OCI-LY3 (cell line): ENCODE measurements at regions not wholly inside any gene's neighbourhood (a gene's known extent, or its start where the extent isn't known, plus 50 kb on each side); places are given as distances from the start of the nearest gene placed in this dataset.

Source experiments
- H2AFZ ChIP-seq: fragments of 200-600, 300-600 bp; shearing (Covaris generic); 2 replicates; pipeline ENCODE4 v1.6.0; 2014; ENCODE audit warnings: antibody characterized with exemption, low read depth, low read length
- H3K27ac ChIP-seq: fragments of 200-600, 300-600 bp; sonication (generic); 2 replicates; pipeline ENCODE4 v1.5.1; 2014; ENCODE audit warnings: mild to moderate bottlenecking, low read length, moderate library complexity, mixed read lengths
- H3K27me3 ChIP-seq: fragments of 200-600, 300-600 bp; sonication (generic); 2 replicates; pipeline ENCODE4 v1.6.1; 2014; ENCODE audit warnings: low read depth, low read length, mixed read lengths
- H3K36me3 ChIP-seq: fragments of 200-600, 300-600 bp; sonication (generic); replicated peaks from 2 replicates; pipeline ENCODE3; 2014; ENCODE audit warnings: low read depth, low read length, mixed read lengths
- H3K4me1 ChIP-seq: fragments of 300-600, 200-600 bp; sonication (generic); 2 replicates; pipeline ENCODE4 v1.6.1; 2014; ENCODE audit warnings: low read length, mixed read lengths
- H3K4me2 ChIP-seq: fragments of 200-600, 300-600 bp; sonication (generic); 2 replicates; pipeline ENCODE4 v1.6.1; 2014; ENCODE audit warnings: low read length, mixed read lengths
- H3K4me3 ChIP-seq: fragments of 300-600, 200-600 bp; sonication (generic); 2 replicates; pipeline ENCODE4 v1.5.1; 2014; ENCODE audit warnings: antibody characterized with exemption, mild to moderate bottlenecking, low read length, moderate library complexity
- H3K79me2 ChIP-seq: fragments of 300-600, 200-600 bp; shearing (Covaris generic); 2 replicates; pipeline ENCODE4 v1.6.1; 2014; ENCODE audit warnings: mild to moderate bottlenecking, low read length, mixed read lengths
- H3K9ac ChIP-seq: fragments of 300-600, 200-600 bp; shearing (Covaris generic); 2 replicates; pipeline ENCODE4 v1.6.0; 2014; ENCODE audit warnings: mild to moderate bottlenecking, low read length, moderate library complexity
- H3K9me3 ChIP-seq: fragments of 200-600, 300-600 bp; shearing (Covaris generic); 2 replicates; pipeline ENCODE4 v1.6.1; 2014; ENCODE audit warnings: low read length, mixed read lengths; ENCODE audit not compliant: insufficient read depth
- H4K20me1 ChIP-seq: fragments of 200-600, 300-600 bp; sonication (generic); 2 replicates; pipeline ENCODE4 v1.6.1; 2016; ENCODE audit warnings: low read length, mixed read lengths; ENCODE audit not compliant: insufficient read depth
- CTCF ChIP-seq: fragments of 200-600, 300-600 bp; sonication (generic); IDR thresholded peaks from 2 replicates; pipeline ENCODE4 v1.5.1; 2014; ENCODE audit warnings: antibody characterized with exemption, low read length, low read depth
- EZH2phosphoT487 ChIP-seq: fragments of 200-600 bp; shearing (Covaris generic); IDR thresholded peaks from 2 replicates; pipeline ENCODE4 v1.6.1; 2018; ENCODE audit warnings: antibody characterized with exemption, mixed run types, low read depth

DNA sequence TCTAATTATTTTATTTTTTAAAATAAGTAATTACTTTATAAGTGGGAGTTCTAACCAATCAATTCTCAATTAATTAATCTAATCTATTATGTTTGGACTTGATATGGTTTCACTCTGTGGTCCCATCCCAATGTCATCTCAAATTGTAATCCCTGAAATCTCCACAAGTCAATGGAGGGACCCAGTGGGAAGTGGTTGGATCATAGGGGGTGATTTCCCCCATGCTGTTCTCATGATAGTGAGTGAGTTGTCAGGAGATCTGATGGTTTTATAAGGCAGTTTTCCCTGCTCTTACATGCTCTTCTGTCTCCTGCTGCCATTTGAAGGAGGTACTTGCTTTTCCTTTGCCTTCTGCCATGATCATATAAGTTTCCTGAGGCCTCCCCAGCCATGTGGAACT, 836.1 kb downstream of the GALC start:
- Histone ChIP-seq H4K20me1 (no peaks in the 10 kb centered on the region), H3K4me2 (no peak overlapping the region), H3K4me3 (no peak overlapping the region), H3K9me3 (no peaks in the 10 kb centered on the region), H3K27me3 (no peaks in the 10 kb centered on the region), H3K9ac (no peak overlapping the region), H3K36me3 (no peaks in the 10 kb centered on the region), H2AFZ (no peak overlapping the region), H3K79me2 (no peaks in the 10 kb centered on the region), H3K4me1 (peaks cover 61% of the 10 kb centered on the region), H3K27ac (peak overlapping the region; percentile 90)
- no peak for TF ChIP-seq EZH2phosphoT487
- TF ChIP-seq CTCF = no peak

- Histone ChIP-seq H3K9ac (peak overlapping the region; percentile 55), H3K27ac (peak overlapping the region; percentile 90), H3K4me3 (peak overlapping the region; percentile 67), H2AFZ (peak overlapping the region; percentile 67), H3K27me3 (no peaks in the 10 kb centered on the region), H3K4me2 (peak overlapping the region; percentile 65), H3K36me3 (peaks cover 2% of the 10 kb centered on the region), H3K79me2 (no peaks in the 10 kb centered on the region), H4K20me1 (no peaks in the 10 kb centered on the region), H3K4me1 (peaks cover 64% of the 10 kb centered on the region), H3K9me3 (no peaks in the 10 kb centered on the region)
- TF ChIP-seq CTCF (no peak), EZH2phosphoT487 (no peak)
Measured at GRCh38 chr14:87155856-87156488, 837.0 kb downstream of the GALC start.

GRCh38 chr14:87153901-87154300, 839.1 kb downstream of the GALC start:
- TF ChIP-seq CTCF (no peak), EZH2phosphoT487 (no peak)
- H3K4me3 ChIP-seq = peak overlapping the region; percentile 35
- H3K79me2 ChIP-seq = no peaks in the 10 kb centered on the region
- H3K36me3 ChIP-seq = peaks cover 3% of the 10 kb centered on the region
- no peaks in the 10 kb centered on the region for H3K27me3 ChIP-seq
- peaks cover 64% of the 10 kb centered on the region for H3K4me1 ChIP-seq
- peak overlapping the region; percentile 86 for H3K27ac ChIP-seq
- H3K4me2 ChIP-seq = peak overlapping the region; percentile 63
- H3K9me3 ChIP-seq = no peaks in the 10 kb centered on the region
- H3K9ac ChIP-seq = peak overlapping the region; percentile 22; the same call in 1 of the 2 replicates
- H2AFZ ChIP-seq = no peak overlapping the region
- no peaks in the 10 kb centered on the region for H4K20me1 ChIP-seq

DNA sequence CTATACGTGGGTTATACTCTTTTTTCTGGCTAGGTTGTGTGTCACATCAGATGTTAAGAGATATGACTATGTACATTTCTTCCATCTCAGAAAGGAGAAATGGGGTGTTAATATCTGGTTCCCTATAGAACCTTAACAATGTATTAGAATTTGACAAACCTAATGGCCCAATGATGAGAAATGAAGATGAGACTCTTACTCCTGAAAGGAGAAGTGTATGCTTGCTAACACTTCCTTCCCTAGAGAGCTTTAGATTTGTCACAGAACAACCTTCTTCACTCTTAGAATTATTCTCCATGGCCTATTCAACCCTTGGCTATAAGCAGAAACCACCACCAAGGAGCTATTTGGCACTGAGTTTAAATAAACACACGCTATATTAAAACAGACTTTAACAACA, 839.6 kb downstream of the GALC start:
- H3K27ac ChIP-seq = peak overlapping the region; percentile 86
- no peaks in the 10 kb centered on the region for H4K20me1 ChIP-seq
- peak overlapping the region; percentile 22 for H3K9ac ChIP-seq
- no peaks in the 10 kb centered on the region for H3K79me2 ChIP-seq
- TF ChIP-seq EZH2phosphoT487 (no peak), CTCF (no peak)
- peaks cover 3% of the 10 kb centered on the region for H3K36me3 ChIP-seq
- no peaks in the 10 kb centered on the region for H3K27me3 ChIP-seq
- no peaks in the 10 kb centered on the region for H3K9me3 ChIP-seq
- H3K4me2 ChIP-seq = peak overlapping the region; percentile 63
- H2AFZ ChIP-seq = no peak overlapping the region
- H3K4me3 ChIP-seq = peak overlapping the region; percentile 35
- peaks cover 64% of the 10 kb centered on the region for H3K4me1 ChIP-seq
